Epithelial cell of esophagus (primary cell): ENCODE measurements at regions not wholly inside any gene's neighbourhood (a gene's known extent, or its start where the extent isn't known, plus 50 kb on each side); places are given as distances from the start of the nearest gene placed in this dataset.
A peak's percentile ranks its signal among the peaks of the same experiment; 100 is the strongest.
"Not testable (repeated sequence)": the region's sequence is repeated elsewhere in the genome, so short reads cannot be mapped to it uniquely, and the experiment has no call there.

Source experiments
- DNase-seq: peaks from one replicate; pipeline ENCODE4 v3.0.0; 2010; ENCODE audit warnings: low read depth
- H3K4me3 ChIP-seq: 2 replicates; pipeline ENCODE4 v1.5.1; 2011; ENCODE audit warnings: mild to moderate bottlenecking, low read length, control low read depth
- TF ChIP-seq, protein P1 (sequence below): IDR thresholded peaks from 2 replicates; pipeline ENCODE4 v1.5.1; 2011; ENCODE audit warnings: low read depth, mild to moderate bottlenecking, low read length, control low read depth, inconsistent platforms; ENCODE audit not compliant: insufficient read depth; ENCODE audit errors: missing control alignments

DNA sequence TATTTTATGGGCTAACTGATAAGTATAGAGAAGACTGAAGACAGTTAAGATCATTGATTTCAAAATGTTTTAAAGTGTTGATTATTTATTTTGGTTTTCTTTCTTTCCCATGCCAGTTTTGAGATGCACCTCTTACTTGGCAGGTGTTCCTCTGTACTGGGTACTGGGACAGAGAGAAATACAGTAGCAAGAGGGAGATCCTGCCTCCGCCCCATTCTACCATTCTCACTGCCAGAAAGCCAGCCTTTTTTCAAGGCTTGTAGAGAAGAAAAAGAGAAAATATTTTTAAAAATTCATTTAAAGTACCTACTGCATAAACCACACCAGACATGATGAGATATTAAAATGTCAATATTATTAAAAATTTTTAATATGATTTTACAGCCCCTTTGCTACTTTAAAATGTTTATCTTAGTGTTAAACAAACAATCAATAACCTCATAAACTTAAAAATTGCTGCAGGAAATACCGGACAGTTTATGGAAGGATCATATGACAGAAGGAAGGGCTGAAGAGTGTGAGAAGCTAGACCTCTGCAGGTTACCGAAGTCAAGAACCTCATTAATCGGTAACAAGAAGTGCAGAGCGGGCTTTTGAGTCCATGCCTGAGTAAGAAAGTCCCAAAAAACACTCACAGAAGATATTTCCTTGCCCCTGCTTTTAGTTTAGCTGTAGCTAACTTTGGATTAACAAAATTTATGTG lies 117.8 kb upstream of the ESR1 start:
- TF ChIP-seq, protein P1, sequence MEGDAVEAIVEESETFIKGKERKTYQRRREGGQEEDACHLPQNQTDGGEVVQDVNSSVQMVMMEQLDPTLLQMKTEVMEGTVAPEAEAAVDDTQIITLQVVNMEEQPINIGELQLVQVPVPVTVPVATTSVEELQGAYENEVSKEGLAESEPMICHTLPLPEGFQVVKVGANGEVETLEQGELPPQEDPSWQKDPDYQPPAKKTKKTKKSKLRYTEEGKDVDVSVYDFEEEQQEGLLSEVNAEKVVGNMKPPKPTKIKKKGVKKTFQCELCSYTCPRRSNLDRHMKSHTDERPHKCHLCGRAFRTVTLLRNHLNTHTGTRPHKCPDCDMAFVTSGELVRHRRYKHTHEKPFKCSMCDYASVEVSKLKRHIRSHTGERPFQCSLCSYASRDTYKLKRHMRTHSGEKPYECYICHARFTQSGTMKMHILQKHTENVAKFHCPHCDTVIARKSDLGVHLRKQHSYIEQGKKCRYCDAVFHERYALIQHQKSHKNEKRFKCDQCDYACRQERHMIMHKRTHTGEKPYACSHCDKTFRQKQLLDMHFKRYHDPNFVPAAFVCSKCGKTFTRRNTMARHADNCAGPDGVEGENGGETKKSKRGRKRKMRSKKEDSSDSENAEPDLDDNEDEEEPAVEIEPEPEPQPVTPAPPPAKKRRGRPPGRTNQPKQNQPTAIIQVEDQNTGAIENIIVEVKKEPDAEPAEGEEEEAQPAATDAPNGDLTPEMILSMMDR: no peak
- no peak for DNase-seq
- H3K4me3 ChIP-seq: no peak overlapping the region

DNA sequence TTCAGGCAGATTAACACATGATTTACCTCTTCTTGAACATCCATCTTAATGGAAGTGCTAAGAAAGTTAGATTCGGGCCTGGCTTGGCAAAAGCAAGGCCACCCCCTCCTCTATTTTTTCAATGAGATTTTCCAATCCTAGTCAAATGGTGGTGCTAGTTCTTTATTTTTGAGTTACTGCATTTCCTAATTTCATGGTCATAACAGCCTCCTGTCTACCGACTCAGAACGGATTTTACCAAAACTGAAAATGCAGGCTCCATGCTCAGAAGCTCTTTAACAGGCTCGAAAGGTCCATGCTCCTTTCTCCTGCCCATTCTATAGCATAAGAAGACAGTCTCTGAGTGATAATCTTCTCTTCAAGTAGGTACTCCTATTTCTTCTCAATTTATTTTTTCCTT lies 117.2 kb upstream of the ESR1 start:
- TF ChIP-seq, protein P1: no peak

DNA sequence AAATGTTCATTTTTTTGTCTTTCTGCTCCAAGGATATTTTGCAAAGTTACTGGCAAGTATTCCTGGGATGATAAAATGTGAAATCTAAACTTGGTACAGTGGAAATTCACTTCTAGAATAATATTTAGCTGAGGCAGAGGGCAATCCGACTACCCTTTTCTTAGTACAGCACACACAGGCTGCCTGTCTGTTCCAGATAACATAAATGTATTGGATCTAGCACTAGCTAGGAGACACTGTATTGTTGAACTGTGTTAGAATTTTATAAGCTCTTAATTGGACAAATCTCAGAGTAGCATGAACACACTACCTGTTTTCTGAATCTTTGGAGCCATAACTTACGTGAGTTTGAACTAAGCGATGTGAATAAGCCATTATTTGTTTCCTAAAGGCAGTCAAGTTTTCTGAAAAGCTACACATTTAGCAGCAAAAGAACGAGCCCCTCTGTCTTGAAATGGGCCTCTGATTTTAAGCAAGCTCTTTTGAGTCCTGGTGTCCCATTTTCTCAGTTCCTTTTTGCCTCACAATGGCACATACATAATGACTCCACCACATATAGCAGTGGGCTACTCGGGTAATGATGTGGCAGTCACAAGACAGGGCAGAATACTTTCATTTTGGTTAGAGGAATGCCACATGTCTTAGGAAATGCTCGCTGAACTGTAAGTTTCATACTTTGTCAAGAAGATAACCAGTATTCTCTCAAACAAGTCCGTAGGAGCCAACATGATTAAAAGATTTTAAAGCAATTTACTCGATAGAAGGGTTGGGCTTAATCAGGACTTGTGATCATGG lies 116.5 kb upstream of the ESR1 start:
- TF ChIP-seq, protein P1: no peak
- no peak overlapping the region for H3K4me3 ChIP-seq
- DNase-seq: no peak

More for the DNA sequence above, 117.2 kb upstream of the ESR1 start:
- H3K4me3 ChIP-seq: no peak overlapping the region
- DNase-seq: no peak

DNA sequence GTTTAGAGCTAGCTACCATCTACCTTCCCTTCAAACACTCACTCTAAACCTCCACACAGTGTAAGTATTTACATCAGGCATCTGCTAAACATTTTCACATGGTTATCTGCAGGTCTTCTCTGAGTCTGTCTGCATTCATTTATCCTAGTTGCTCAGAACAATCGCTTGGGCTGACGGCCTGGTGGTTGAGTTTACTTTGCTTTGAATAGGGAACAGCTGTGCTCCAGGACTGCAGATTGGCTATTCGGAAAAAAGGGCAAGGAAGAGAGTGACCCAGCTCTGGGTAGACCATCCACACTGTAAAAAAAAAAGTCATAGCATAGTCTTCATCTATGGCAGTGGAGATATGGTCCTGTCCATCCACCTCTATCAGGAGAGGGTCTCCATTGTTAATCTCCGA lies 115.3 kb upstream of the ESR1 start:
- TF ChIP-seq, protein P1: no peak
- H3K4me3 ChIP-seq: no peak overlapping the region
- DNase-seq: no peak

DNA sequence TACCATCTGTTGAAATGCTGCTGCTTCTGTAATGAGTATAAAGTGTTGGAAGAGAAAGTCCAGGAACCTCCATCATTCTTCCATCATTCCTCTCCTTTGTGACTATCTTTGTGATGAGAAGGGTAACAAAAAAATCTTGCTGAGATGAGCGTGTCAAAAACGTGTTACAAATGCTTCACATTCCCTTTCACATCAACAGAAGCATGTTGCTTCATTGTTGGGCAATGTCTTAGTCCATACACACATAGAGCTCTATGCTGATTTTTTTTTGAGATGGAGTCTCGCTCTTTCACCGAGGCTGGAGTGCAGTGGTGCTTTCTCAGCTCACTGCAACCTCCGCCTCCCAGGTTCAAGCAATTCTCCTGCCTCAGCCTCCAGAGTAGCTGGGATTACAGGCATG lies 114.1 kb upstream of the ESR1 start:
- no peak overlapping the region for H3K4me3 ChIP-seq
- TF ChIP-seq, protein P1: no peak
- no peak for DNase-seq

DNA sequence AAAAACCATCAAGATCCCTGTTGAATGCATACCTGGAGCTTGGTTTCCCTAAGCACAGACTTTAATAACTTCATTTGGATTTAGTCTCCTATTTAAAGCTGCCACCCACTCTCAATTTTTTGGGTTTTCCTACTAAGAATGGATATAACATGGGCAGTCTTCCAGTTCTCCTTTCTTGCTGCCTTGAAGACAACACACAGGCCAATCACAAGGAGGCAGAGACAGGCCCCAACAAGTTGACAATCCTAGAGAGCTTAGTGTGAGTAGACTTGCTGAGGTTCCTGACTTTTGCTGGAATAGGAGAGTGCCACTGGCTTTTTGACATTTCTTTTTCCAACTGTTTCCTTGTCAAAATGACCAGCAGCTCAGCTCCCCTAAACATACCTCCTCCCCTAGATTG lies 112.3 kb upstream of the ESR1 start:
- no peak overlapping the region for H3K4me3 ChIP-seq
- peak; percentile 87 for DNase-seq
- TF ChIP-seq, protein P1: no peak

DNA sequence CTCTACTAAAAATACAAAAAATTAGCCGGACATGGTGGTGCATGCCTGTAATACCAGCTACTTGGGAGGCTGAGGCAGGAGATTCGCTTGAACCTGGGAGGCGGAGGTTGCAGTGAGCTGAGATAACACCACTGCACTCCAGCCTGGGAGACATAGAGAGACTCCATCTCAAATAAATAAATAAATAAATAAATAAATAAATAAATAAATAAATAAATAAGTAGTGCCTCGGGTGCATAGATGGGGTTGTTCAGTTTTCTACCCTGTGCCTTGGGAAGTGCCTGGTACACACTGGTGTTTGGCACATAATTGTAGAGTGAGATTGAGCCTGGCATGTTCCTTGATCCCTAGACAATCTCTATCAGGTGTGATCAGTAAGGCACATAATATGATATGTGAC lies 111.2 kb upstream of the ESR1 start:
- H3K4me3 ChIP-seq, DNase-seq: not testable (repeated sequence)
